Loucy (cell line): ENCODE measurements at regions not wholly inside any gene's neighbourhood (a gene's known extent, or its start where the extent isn't known, plus 50 kb on each side); places are given as distances from the start of the nearest gene placed in this dataset.

ENCODE experiments used
- CTCF ChIP-seq: fragments of 200-600 bp; sonication (generic); conservative IDR thresholded peaks from 2 replicates; pipeline ENCODE4 v1.5.1; 2014; ENCODE audit warnings: mild to moderate bottlenecking, antibody characterized with exemption, low read length
- EZH2phosphoT487 ChIP-seq: fragments of 200-600 bp; IDR thresholded peaks from 2 replicates; pipeline ENCODE4 v1.6.1; 2018; ENCODE audit warnings: antibody characterized with exemption, mild to moderate bottlenecking, moderate library complexity, borderline replicate concordance

- no peak for TF ChIP-seq CTCF
- no peak for TF ChIP-seq EZH2phosphoT487
Measured at GRCh38 chr6:144969154-144969553, 684.0 kb downstream of the UTRN start.
